Panc1 (cell line): ENCODE measurements at regions not wholly inside any gene's neighbourhood (a gene's known extent, or its start where the extent isn't known, plus 50 kb on each side); places are given as distances from the start of the nearest gene placed in this dataset.

Experiments
- SIN3A ChIP-seq: IDR thresholded peaks from 2 replicates; pipeline ENCODE4 v1.6.1; 2012; ENCODE audit warnings: low read depth, mild to moderate bottlenecking, low read length, moderate library complexity, borderline replicate concordance; ENCODE audit not compliant: insufficient read depth
- TF ChIP-seq, protein P1 (sequence below): fragments of 450-650 bp; IDR thresholded peaks from 2 replicates; pipeline ENCODE4 v1.5.1; 2017; ENCODE audit warnings: mild to moderate bottlenecking

DNA sequence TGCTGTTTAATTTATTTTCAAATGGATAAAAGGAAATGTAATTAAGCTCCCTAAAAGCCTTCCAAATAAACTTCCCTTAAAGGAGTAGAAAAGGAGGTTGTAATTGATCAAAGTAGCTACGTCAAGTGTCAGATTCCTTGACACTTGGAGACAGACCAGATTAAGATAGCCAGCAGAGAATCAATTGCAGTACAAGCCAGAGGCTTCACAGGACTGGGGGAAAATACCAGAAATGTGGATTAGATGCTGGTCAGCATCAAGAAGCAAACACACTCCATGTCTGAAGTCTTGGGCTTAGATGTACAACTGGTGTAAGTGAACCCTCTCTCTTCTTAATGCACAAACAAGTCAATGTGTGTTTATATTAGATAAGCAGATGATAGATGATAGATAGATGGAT lies 184.9 kb upstream of the TAS2R1 start:
- TF ChIP-seq, protein P1, sequence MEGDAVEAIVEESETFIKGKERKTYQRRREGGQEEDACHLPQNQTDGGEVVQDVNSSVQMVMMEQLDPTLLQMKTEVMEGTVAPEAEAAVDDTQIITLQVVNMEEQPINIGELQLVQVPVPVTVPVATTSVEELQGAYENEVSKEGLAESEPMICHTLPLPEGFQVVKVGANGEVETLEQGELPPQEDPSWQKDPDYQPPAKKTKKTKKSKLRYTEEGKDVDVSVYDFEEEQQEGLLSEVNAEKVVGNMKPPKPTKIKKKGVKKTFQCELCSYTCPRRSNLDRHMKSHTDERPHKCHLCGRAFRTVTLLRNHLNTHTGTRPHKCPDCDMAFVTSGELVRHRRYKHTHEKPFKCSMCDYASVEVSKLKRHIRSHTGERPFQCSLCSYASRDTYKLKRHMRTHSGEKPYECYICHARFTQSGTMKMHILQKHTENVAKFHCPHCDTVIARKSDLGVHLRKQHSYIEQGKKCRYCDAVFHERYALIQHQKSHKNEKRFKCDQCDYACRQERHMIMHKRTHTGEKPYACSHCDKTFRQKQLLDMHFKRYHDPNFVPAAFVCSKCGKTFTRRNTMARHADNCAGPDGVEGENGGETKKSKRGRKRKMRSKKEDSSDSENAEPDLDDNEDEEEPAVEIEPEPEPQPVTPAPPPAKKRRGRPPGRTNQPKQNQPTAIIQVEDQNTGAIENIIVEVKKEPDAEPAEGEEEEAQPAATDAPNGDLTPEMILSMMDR = no peak
- TF ChIP-seq SIN3A = no peak
